ENCODE measurements at regions not wholly inside any gene's neighbourhood (a gene's known extent, or its start where the extent isn't known, plus 50 kb on each side); places are given as distances from the start of the nearest gene placed in this dataset.

GRCh38 chr10:124305131-124305530 is 113.6 kb downstream of the OAT start:
- in situ Hi-C loops (cut with HindIII; ENCODE audit: low sequenced_read_pairs) = no loop called here

- in situ Hi-C loops (cut with HindIII; ENCODE audit: low sequenced_read_pairs) = loop anchor here (5.0 kb wide), 1 partner anchor 97 kb away; no protein-coding TSS in a partner anchor
Measured at GRCh38 chr10:124303662-124304418, 114.9 kb downstream of the OAT start.

GRCh38 chr10:124302951-124303505 is 115.7 kb downstream of the OAT start:
- in situ Hi-C loops (cut with HindIII; ENCODE audit: low sequenced_read_pairs) = loop anchor here (5.0 kb wide), 1 partner anchor 96 kb away; no protein-coding TSS in a partner anchor

- in situ Hi-C loops (cut with HindIII; ENCODE audit: low sequenced_read_pairs) = loop anchor here (5.0 kb wide), 1 partner anchor 94 kb away; no protein-coding TSS in a partner anchor
Measured at GRCh38 chr10:124301736-124302135, 117.0 kb downstream of the OAT start.

GRCh38 chr10:124300735-124301134 is 118.0 kb downstream of the OAT start:
- in situ Hi-C loops (cut with HindIII; ENCODE audit: low sequenced_read_pairs) = loop anchor here (5.0 kb wide), 1 partner anchor 93 kb away; no protein-coding TSS in a partner anchor

GRCh38 chr10:124300224-124300623 is 118.5 kb downstream of the OAT start:
- in situ Hi-C loops (cut with HindIII; ENCODE audit: low sequenced_read_pairs) = loop anchor here (5.0 kb wide), 1 partner anchor 93 kb away; no protein-coding TSS in a partner anchor

- in situ Hi-C loops (cut with HindIII; ENCODE audit: low sequenced_read_pairs) = loop anchor here (5.0 kb wide), 1 partner anchor 92 kb away; no protein-coding TSS in a partner anchor
Measured at GRCh38 chr10:124299696-124300095, 119.0 kb downstream of the OAT start.

- in situ Hi-C loops (cut with HindIII; ENCODE audit: low sequenced_read_pairs) = no loop called here
Measured at GRCh38 chr10:124298891-124299290, 119.8 kb downstream of the OAT start.

- in situ Hi-C loops (cut with HindIII; ENCODE audit: low sequenced_read_pairs) = no loop called here
Measured at GRCh38 chr10:124296813-124297788, 121.6 kb downstream of the OAT start.

GRCh38 chr10:124296121-124296812 is 122.5 kb downstream of the OAT start:
- in situ Hi-C loops (cut with HindIII; ENCODE audit: low sequenced_read_pairs) = no loop called here

- in situ Hi-C loops (cut with HindIII; ENCODE audit: low sequenced_read_pairs) = no loop called here
Measured at GRCh38 chr10:124294811-124295770, 123.6 kb downstream of the OAT start.

GRCh38 chr10:124293616-124294449 is 124.9 kb downstream of the OAT start:
- in situ Hi-C loops (cut with HindIII; ENCODE audit: low sequenced_read_pairs) = no loop called here

- in situ Hi-C loops (cut with HindIII; ENCODE audit: low sequenced_read_pairs) = no loop called here
Measured at GRCh38 chr10:124292911-124293615, 125.7 kb downstream of the OAT start.

GRCh38 chr10:124291001-124291701 is 127.6 kb downstream of the OAT start:
- in situ Hi-C loops (cut with HindIII; ENCODE audit: low sequenced_read_pairs) = no loop called here

GRCh38 chr10:124289851-124290795 is 128.6 kb downstream of the OAT start:
- in situ Hi-C loops (cut with HindIII; ENCODE audit: low sequenced_read_pairs) = loop anchor here (5.0 kb wide), 1 partner anchor 67 kb away; no protein-coding TSS in a partner anchor
